Colonic mucosa (tissue), 4 donors: ENCODE measurements at regions not wholly inside any gene's neighbourhood (a gene's known extent, or its start where the extent isn't known, plus 50 kb on each side); places are given as distances from the start of the nearest gene placed in this dataset.
"Not testable (repeated sequence)": the region's sequence is repeated elsewhere in the genome, so short reads cannot be mapped to it uniquely, and the experiment has no call there.

ENCODE experiments used
- DNase-seq: peaks from one replicate; pipeline ENCODE4 v3.0.0-alpha.2; 2020
- H3K27ac ChIP-seq: fragments of 200-600 bp; one replicate; pipeline ENCODE4 v1.8.0; 2021
- H3K27me3 ChIP-seq: fragments of 200-600 bp; one replicate; pipeline ENCODE4 v1.8.0; 2021
- H3K36me3 ChIP-seq: fragments of 200-600 bp; one replicate; pipeline ENCODE4 v1.8.0; 2021
- H3K4me1 ChIP-seq: fragments of 200-600 bp; one replicate; pipeline ENCODE4 v1.8.0; 2021; ENCODE audit warnings: mild to moderate bottlenecking
- H3K4me3 ChIP-seq: fragments of 200-600 bp; one replicate; pipeline ENCODE4 v1.8.0; 2021
- H3K9ac ChIP-seq, 2 donors: one replicate each; pipeline ENCODE4 v1.7.0; 2013; ENCODE audit warnings: control low read depth in 2 of 2, low read depth in 2 of 2, low read length in 2 of 2
- H3K9me3 ChIP-seq: fragments of 200-600 bp; one replicate; pipeline ENCODE4 v1.8.0; 2021
- CTCF ChIP-seq: fragments of 200-600 bp; IDR thresholded peaks from one replicate; pipeline ENCODE4 v1.8.0; 2022; ENCODE audit warnings: antibody characterized with exemption, mild to moderate bottlenecking
- intact Hi-C: fragments of 100-400 bp; cut with DNase I; formaldehyde crosslinking; loops from one replicate; pipeline ENCODE4 v1.14.1; 2022
- donor health status: healthy.
- donor health status: DM: no; HTN: no; CAD: no.
- donor health status: DM: no; HTN: no; CAD: no.

- Histone ChIP-seq H3K27ac (no peak overlapping the region), H3K9me3 (no peaks in the 10 kb centered on the region), H3K9ac (no peak overlapping the region), H3K27me3 (no peaks in the 10 kb centered on the region), H3K4me3 (no peak overlapping the region), H3K36me3 (no peaks in the 10 kb centered on the region), H3K4me1 (no peaks in the 10 kb centered on the region)
- intact Hi-C loops, result no loop called here
- TF ChIP-seq CTCF, result no peak
- DNase-seq, result no peak
These were observed 67.0 kb upstream of the SFSWAP start for GRCh38 chr12:131643631-131644452.

GRCh38 chr12:131644481-131644880 is 66.4 kb upstream of the SFSWAP start:
- no peak for DNase-seq
- Histone ChIP-seq H3K27me3 (no peaks in the 10 kb centered on the region), H3K4me3 (no peak overlapping the region), H3K9me3 (no peaks in the 10 kb centered on the region), H3K27ac (no peak overlapping the region), H3K9ac (no peak overlapping the region), H3K4me1 (no peaks in the 10 kb centered on the region), H3K36me3 (no peaks in the 10 kb centered on the region)
- TF ChIP-seq CTCF, result no peak
- intact Hi-C loops, result no loop called here

- H3K4me1 ChIP-seq, H3K9me3 ChIP-seq, intact Hi-C loops, H3K27me3 ChIP-seq, H3K36me3 ChIP-seq, DNase-seq, H3K9ac ChIP-seq, H3K4me3 ChIP-seq, H3K27ac ChIP-seq: not testable (repeated sequence)
These were observed 66.0 kb upstream of the SFSWAP start for GRCh38 chr12:131644917-131645316.

- H3K9me3 ChIP-seq, H3K9ac ChIP-seq, H3K27me3 ChIP-seq, DNase-seq, H3K4me3 ChIP-seq, intact Hi-C loops, H3K36me3 ChIP-seq, H3K27ac ChIP-seq, H3K4me1 ChIP-seq: not testable (repeated sequence)
These were observed 65.3 kb upstream of the SFSWAP start for GRCh38 chr12:131645557-131645956.

GRCh38 chr12:131646444-131646843 is 64.4 kb upstream of the SFSWAP start:
- H3K9ac ChIP-seq, intact Hi-C loops, H3K27me3 ChIP-seq, H3K4me1 ChIP-seq, DNase-seq, H3K27ac ChIP-seq, H3K9me3 ChIP-seq, H3K36me3 ChIP-seq, H3K4me3 ChIP-seq: not testable (repeated sequence)

- intact Hi-C loops, result no loop called here
- Histone ChIP-seq H3K27ac (no peak overlapping the region), H3K27me3 (no peaks in the 10 kb centered on the region), H3K4me1 (no peaks in the 10 kb centered on the region), H3K9me3 (no peaks in the 10 kb centered on the region), H3K36me3 (no peaks in the 10 kb centered on the region), H3K4me3 (no peak overlapping the region), H3K9ac (no peak overlapping the region)
- TF ChIP-seq CTCF, result no peak
- DNase-seq, result no peak
These were observed 63.2 kb upstream of the SFSWAP start for GRCh38 chr12:131647667-131648066.

GRCh38 chr12:131655469-131656174 is 55.3 kb upstream of the SFSWAP start:
- H3K9ac ChIP-seq, H3K9me3 ChIP-seq, H3K27ac ChIP-seq, H3K4me1 ChIP-seq, H3K36me3 ChIP-seq, H3K4me3 ChIP-seq, intact Hi-C loops, H3K27me3 ChIP-seq, DNase-seq: not testable (repeated sequence)

GRCh38 chr12:131656796-131657195 is 54.1 kb upstream of the SFSWAP start:
- H3K27me3 ChIP-seq, H3K9me3 ChIP-seq, H3K9ac ChIP-seq, H3K4me1 ChIP-seq, intact Hi-C loops, H3K36me3 ChIP-seq, H3K27ac ChIP-seq, H3K4me3 ChIP-seq, DNase-seq: not testable (repeated sequence)

GRCh38 chr12:131658605-131659004 is 52.3 kb upstream of the SFSWAP start:
- H3K36me3 ChIP-seq, H3K4me3 ChIP-seq, intact Hi-C loops, DNase-seq, H3K27me3 ChIP-seq, H3K9me3 ChIP-seq, H3K27ac ChIP-seq, H3K4me1 ChIP-seq, H3K9ac ChIP-seq: not testable (repeated sequence)

GRCh38 chr12:131659484-131659883 is 51.4 kb upstream of the SFSWAP start:
- H3K27ac ChIP-seq, H3K9ac ChIP-seq, H3K4me1 ChIP-seq, H3K27me3 ChIP-seq, H3K9me3 ChIP-seq, intact Hi-C loops, H3K4me3 ChIP-seq, DNase-seq, H3K36me3 ChIP-seq: not testable (repeated sequence)

- H3K27me3 ChIP-seq, intact Hi-C loops, DNase-seq, H3K36me3 ChIP-seq, H3K4me3 ChIP-seq, H3K9me3 ChIP-seq, H3K27ac ChIP-seq, H3K4me1 ChIP-seq, H3K9ac ChIP-seq: not testable (repeated sequence)
These were observed 50.9 kb upstream of the SFSWAP start for GRCh38 chr12:131659976-131660375.
